H9 (cell line): ENCODE measurements at regions not wholly inside any gene's neighbourhood (a gene's known extent, or its start where the extent isn't known, plus 50 kb on each side); places are given as distances from the start of the nearest gene placed in this dataset.

Experiments
- DNase-seq: peaks from one replicate; pipeline ENCODE4 v3.0.0-alpha.2; 2017
- H2AFZ ChIP-seq: one replicate; pipeline ENCODE4 v1.6.1; 2013; ENCODE audit warnings: mild to moderate bottlenecking, low read length, control low read depth, moderate library complexity
- H2AK5ac ChIP-seq: 2 replicates; pipeline ENCODE4 v1.6.1; 2013; ENCODE audit warnings: low read length, control low read depth, mixed read lengths; ENCODE audit not compliant: insufficient read length
- H2BK120ac ChIP-seq: one replicate; pipeline ENCODE4 v1.6.1; 2013; ENCODE audit warnings: low read depth, mild to moderate bottlenecking, low read length, control low read depth, inconsistent platforms; ENCODE audit not compliant: poor library complexity, severe bottlenecking
- H2BK12ac ChIP-seq: 2 replicates; pipeline ENCODE4 v1.6.1; 2013; ENCODE audit warnings: low read length, control low read depth, mixed read lengths, low read depth; ENCODE audit not compliant: insufficient read length
- H2BK15ac ChIP-seq: 2 replicates; pipeline ENCODE4 v1.6.1; 2013; ENCODE audit warnings: low read depth, low read length, control low read depth
- H2BK20ac ChIP-seq: one replicate; pipeline ENCODE4 v1.6.1; 2013; ENCODE audit warnings: low read depth, mild to moderate bottlenecking, low read length, control low read depth, inconsistent platforms; ENCODE audit not compliant: poor library complexity, severe bottlenecking
- H2BK5ac ChIP-seq: 2 replicates; pipeline ENCODE4 v1.6.1; 2013; ENCODE audit warnings: low read length, control low read depth, mixed read lengths; ENCODE audit not compliant: insufficient read length
- H3K14ac ChIP-seq: 2 replicates; pipeline ENCODE4 v1.6.1; 2013; ENCODE audit warnings: low read length, control low read depth; ENCODE audit not compliant: insufficient read depth
- H3K18ac ChIP-seq: 2 replicates; pipeline ENCODE4 v1.6.1; 2013; ENCODE audit warnings: low read depth, mild to moderate bottlenecking, mixed read lengths, low read length, control low read depth; ENCODE audit not compliant: insufficient read length
- H3K23ac ChIP-seq: 2 replicates; pipeline ENCODE4 v1.6.1; 2013; ENCODE audit warnings: low read length, control low read depth, mixed read lengths, low read depth; ENCODE audit not compliant: insufficient read length
- H3K23me2 ChIP-seq: 2 replicates; pipeline ENCODE4 v1.6.1; 2013; ENCODE audit warnings: low read depth, mild to moderate bottlenecking, mixed read lengths, low read length, control low read depth; ENCODE audit not compliant: insufficient read length, poor library complexity, severe bottlenecking
- H3K27ac ChIP-seq: 2 replicates; pipeline ENCODE4 v1.5.1; 2013; ENCODE audit warnings: low read length, control low read depth, mixed read lengths, low read depth; ENCODE audit not compliant: insufficient read length
- H3K27me3 ChIP-seq: 2 replicates; pipeline ENCODE4 v1.6.1; 2013; ENCODE audit warnings: low read length, control low read depth, inconsistent platforms; ENCODE audit not compliant: insufficient read depth
- H3K4ac ChIP-seq: 2 replicates; pipeline ENCODE4 v1.6.1; 2013; ENCODE audit warnings: low read depth, mild to moderate bottlenecking, control low read depth, inconsistent platforms, low read length, moderate library complexity
- H3K4me1 ChIP-seq: 2 replicates; pipeline ENCODE4 v1.6.1; 2013; ENCODE audit warnings: low read length, control low read depth, inconsistent platforms; ENCODE audit not compliant: insufficient read depth
- H3K4me2 ChIP-seq: 2 replicates; pipeline ENCODE4 v1.6.1; 2013; ENCODE audit warnings: low read length, control low read depth, mixed read lengths; ENCODE audit not compliant: insufficient read length, insufficient read depth
- H3K56ac ChIP-seq: 2 replicates; pipeline ENCODE4 v1.6.1; 2013; ENCODE audit warnings: low read depth, mild to moderate bottlenecking, mixed read lengths, low read length, control low read depth; ENCODE audit not compliant: insufficient read length
- H3K79me1 ChIP-seq: 2 replicates; pipeline ENCODE4 v1.6.1; 2013; ENCODE audit warnings: low read depth, mild to moderate bottlenecking, moderate library complexity, low read length, control low read depth, inconsistent platforms; ENCODE audit not compliant: insufficient read depth, poor library complexity, severe bottlenecking
- H3K79me2 ChIP-seq: 2 replicates; pipeline ENCODE4 v1.6.1; 2013; ENCODE audit warnings: low read length, control low read depth, inconsistent platforms; ENCODE audit not compliant: insufficient read depth
- H3K9ac ChIP-seq: 2 replicates; pipeline ENCODE4 v1.6.1; 2013; ENCODE audit warnings: low read length, control low read depth, mixed read lengths; ENCODE audit not compliant: insufficient read length; ENCODE audit errors: extremely low read depth
- H3K9me3 ChIP-seq: one replicate; pipeline ENCODE4 v1.6.1; 2013; ENCODE audit warnings: low read depth, low read length, inconsistent platforms; ENCODE audit not compliant: control insufficient read depth
- H3T11ph ChIP-seq: one replicate; pipeline ENCODE4 v1.6.1; 2013; ENCODE audit warnings: mild to moderate bottlenecking, low read length, control low read depth, inconsistent platforms
- H4K20me1 ChIP-seq: one replicate; pipeline ENCODE4 v1.6.1; 2013; ENCODE audit not compliant: control insufficient read depth, insufficient read length, insufficient read depth
- H4K5ac ChIP-seq: 2 replicates; pipeline ENCODE4 v1.6.1; 2013; ENCODE audit warnings: low read depth, mild to moderate bottlenecking, mixed read lengths, low read length, control low read depth; ENCODE audit not compliant: insufficient read length
- H4K8ac ChIP-seq: replicated peaks from 2 replicates; pipeline ENCODE4 v1.6.1; 2013; ENCODE audit warnings: low read length, control low read depth, mixed read lengths, low read depth; ENCODE audit not compliant: insufficient read length
- H4K91ac ChIP-seq: 2 replicates; pipeline ENCODE4 v1.6.1; 2013; ENCODE audit warnings: low read depth, mild to moderate bottlenecking, moderate library complexity, mixed read lengths, low read length, control low read depth; ENCODE audit not compliant: insufficient read length
- H3K27ac Mint-ChIP-seq, 3 experiments: 2 replicates in 2 of 3; 3 replicates in 1 of 3; pipeline ENCODE4 v1.8.0; 2020 to 2021; ENCODE audit warnings: mixed read lengths in 3 of 3, mild to moderate bottlenecking in 1 of 3, moderate library complexity in 1 of 3
- H3K27me3 Mint-ChIP-seq: 2 replicates; pipeline ENCODE4 v1.8.0; 2021; ENCODE audit warnings: low read depth, mild to moderate bottlenecking, moderate library complexity, mixed read lengths
- H3K36me3 Mint-ChIP-seq, 3 experiments: 2 replicates in 2 of 3; 3 replicates in 1 of 3; pipeline ENCODE4 v1.8.0; 2020 to 2021; ENCODE audit warnings: low read depth in 3 of 3, mixed read lengths in 3 of 3; ENCODE audit not compliant: insufficient read depth in 1 of 3
- H3K4me1 Mint-ChIP-seq, 2 experiments: 2 replicates each; pipeline ENCODE4 v1.8.0; 2020; ENCODE audit warnings: mixed read lengths in 2 of 2
- H3K4me3 Mint-ChIP-seq, 2 experiments: 2 replicates in 1 of 2; 3 replicates in 1 of 2; pipeline ENCODE4 v1.8.0; 2020 to 2021; ENCODE audit warnings: mild to moderate bottlenecking in 2 of 2, mixed read lengths in 2 of 2, moderate library complexity in 1 of 2
- H3K9me3 Mint-ChIP-seq, 2 experiments: 2 replicates in 1 of 2; 3 replicates in 1 of 2; pipeline ENCODE4 v1.8.0; 2020; ENCODE audit warnings: mild to moderate bottlenecking in 2 of 2, mixed read lengths in 2 of 2, moderate library complexity in 1 of 2
- CTCF ChIP-seq: fragments of 200-600 bp; sonication (generic); conservative IDR thresholded peaks from 3 replicates; pipeline ENCODE4 v1.8.0; 2021; ENCODE audit warnings: antibody characterized with exemption, mild to moderate bottlenecking
- WGBS: extraction: QIAGEN DNeasy Blood & Tissue Kit; methylation state at CpG from one replicate; pipeline ENCODE4 v1.1.7; 2013; ENCODE audit warnings: missing lambda C conversion rate, low lambda C conversion rate, mixed read lengths; ENCODE audit not compliant: insufficient read length; ENCODE audit errors: extremely low coverage; 5-methylcytosine and 5-hydroxymethylcytosine counted together

GRCh38 chr6:140825731-140826130 lies 1307.0 kb upstream of the GJE1 start:
- no peak for TF ChIP-seq CTCF
- H3K4me3 Mint-ChIP-seq, result no peak overlapping the region
- no peak overlapping the region for H2AK5ac ChIP-seq

More at GRCh38 chr6:140825731-140826130, 1307.0 kb upstream of the GJE1 start:
- Mint-ChIP-seq H3K27me3 (no peaks in the 10 kb centered on the region), H3K4me1 (no peaks in the 10 kb centered on the region), H3K36me3 (no peaks in the 10 kb centered on the region), H3K9me3 (no peaks in the 10 kb centered on the region; a peak in 1 of 5 replicates), H3K27ac (no peak overlapping the region)
- no peak overlapping the region for H2BK5ac ChIP-seq
- no peak overlapping the region for H3K4ac ChIP-seq
- no peaks in the 10 kb centered on the region for H3K79me1 ChIP-seq
- no peak overlapping the region for H2BK12ac ChIP-seq
- H3K4me2 ChIP-seq, result no peak overlapping the region
- H3K23ac ChIP-seq, result no peak overlapping the region
- H3K18ac ChIP-seq, result no peak overlapping the region
- H2BK120ac ChIP-seq, result no peak overlapping the region
- no CpG with 5 or more reads among the region's 2 CpGs for WGBS
- H3K23me2 ChIP-seq, result no peaks in the 10 kb centered on the region
- no peak overlapping the region for H4K91ac ChIP-seq
- no peaks in the 10 kb centered on the region for H3K79me2 ChIP-seq
- no peak overlapping the region for H4K8ac ChIP-seq
- H3K14ac ChIP-seq, result no peak overlapping the region
- no peaks in the 10 kb centered on the region for H4K20me1 ChIP-seq
- H3K27me3 ChIP-seq, result no peaks in the 10 kb centered on the region
- H2BK20ac ChIP-seq, result no peak overlapping the region
- H3K56ac ChIP-seq, result no peak overlapping the region
- H3K9me3 ChIP-seq, result no peaks in the 10 kb centered on the region
- no peak overlapping the region for H2BK15ac ChIP-seq
- DNase-seq, result no peak
- no peak overlapping the region for H4K5ac ChIP-seq
- no peak overlapping the region for H3K9ac ChIP-seq
- no peaks in the 10 kb centered on the region for H3K4me1 ChIP-seq
- no peak overlapping the region for H3T11ph ChIP-seq
- H2AFZ ChIP-seq, result no peak overlapping the region
- no peak overlapping the region for H3K27ac ChIP-seq
